CD4-positive, CD25-positive, alpha-beta regulatory T cell (primary cell): ENCODE measurements at regions not wholly inside any gene's neighbourhood (a gene's known extent, or its start where the extent isn't known, plus 50 kb on each side); places are given as distances from the start of the nearest gene placed in this dataset.
A peak's percentile ranks its signal among the peaks of the same experiment; 100 is the strongest.

Experiments used
- ATAC-seq, 2 donors: fragments of 150-1000 bp; cut with Tn5 transposase; one replicate each; pipeline ENCODE4 v1.10.0; 2021; ENCODE audit warnings: low read depth in 2 of 2, moderate number of reproducible peaks in 2 of 2, moderate library complexity in 1 of 2
- DNase-seq, 3 donors: peaks; one replicate each; pipeline versions ENCODE4 v3.0.0 to v3.0.0-alpha.2; 2012 to 2022; ENCODE audit warnings: mixed read lengths in 1 of 3
- H3K27ac ChIP-seq: one replicate; pipeline ENCODE4 v1.7.0; 2013; ENCODE audit warnings: mild to moderate bottlenecking, low read length; ENCODE audit not compliant: insufficient read depth, poor library complexity, severe bottlenecking
- H3K27me3 ChIP-seq: one replicate; pipeline ENCODE4 v1.7.0; 2013; ENCODE audit warnings: low read length; ENCODE audit not compliant: control insufficient read depth, insufficient read depth
- H3K36me3 ChIP-seq: one replicate; pipeline ENCODE4 v1.7.0; 2013; ENCODE audit warnings: mild to moderate bottlenecking, low read length, moderate library complexity; ENCODE audit not compliant: control insufficient read depth, insufficient read depth
- H3K4me1 ChIP-seq: 2 replicates; pipeline ENCODE4 v1.7.0; 2013; ENCODE audit warnings: mild to moderate bottlenecking, low read length; ENCODE audit not compliant: insufficient read depth, control insufficient read depth, poor library complexity, severe bottlenecking
- H3K4me3 ChIP-seq: one replicate; pipeline ENCODE4 v1.7.0; 2013; ENCODE audit warnings: low read depth, mild to moderate bottlenecking, low read length, moderate library complexity
- H3K9me3 ChIP-seq, 2 experiments: 1 replicate in 1 of 2; 2 replicates in 1 of 2; pipeline ENCODE4 v1.7.0; 2013; ENCODE audit warnings: low read length in 2 of 2, mild to moderate bottlenecking in 1 of 2, moderate library complexity in 1 of 2; ENCODE audit not compliant: control insufficient read depth in 2 of 2
- H3K27ac Mint-ChIP-seq, 3 donors: one replicate each; pipeline ENCODE4 v1.8.0; 2020 to 2022; ENCODE audit warnings: mild to moderate bottlenecking in 3 of 3, mixed read lengths in 3 of 3, moderate library complexity in 2 of 3
- H3K27me3 Mint-ChIP-seq: one replicate; pipeline ENCODE4 v1.8.0; 2022; ENCODE audit warnings: mild to moderate bottlenecking, mixed read lengths
- H3K36me3 Mint-ChIP-seq: one replicate; pipeline ENCODE4 v1.8.0; 2020; ENCODE audit warnings: mixed read lengths
- H3K4me1 Mint-ChIP-seq, 4 donors: one replicate each; pipeline ENCODE4 v1.8.0; 2020 to 2022; ENCODE audit warnings: mixed read lengths in 4 of 4, mild to moderate bottlenecking in 1 of 4
- H3K4me3 Mint-ChIP-seq, 4 donors: one replicate each; pipeline ENCODE4 v1.8.0; 2020 to 2022; ENCODE audit warnings: mild to moderate bottlenecking in 4 of 4, mixed read lengths in 4 of 4, moderate library complexity in 3 of 4
- H3K9me3 Mint-ChIP-seq, 7 donors: one replicate each; pipeline ENCODE4 v1.8.0; 2020 to 2022; ENCODE audit warnings: mixed read lengths in 7 of 7, mild to moderate bottlenecking in 3 of 7, moderate library complexity in 2 of 7

DNA sequence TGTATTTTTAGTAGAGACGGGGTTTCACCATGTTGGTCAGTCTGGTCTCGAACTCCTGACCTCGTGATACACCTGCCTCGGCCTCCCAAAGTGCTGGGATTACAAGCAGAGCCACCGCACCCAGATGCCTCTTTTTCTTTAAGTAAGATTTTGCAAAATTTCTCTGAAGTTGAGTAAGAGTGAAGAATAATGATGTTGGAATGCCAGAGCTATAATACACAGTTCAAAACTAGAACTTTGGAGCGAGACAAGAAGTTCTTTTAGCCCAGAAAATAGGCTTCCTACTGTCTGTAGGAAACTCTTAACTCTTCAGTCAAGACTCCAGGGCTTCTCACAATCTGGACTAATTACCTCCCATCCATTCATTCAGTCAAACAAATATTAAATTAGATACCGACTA lies 51.4 kb downstream of the MARCHF4 start:
- no peak overlapping the region for H3K27ac ChIP-seq
- Mint-ChIP-seq H3K36me3 (no peaks in the 10 kb centered on the region), H3K27me3 (peaks cover 19% of the 10 kb centered on the region), H3K4me1 (peaks cover 0 to 1% (median 0%) of the 10 kb centered on the region in 4 donors), H3K9me3 (peaks cover 0 to 3% (median 0%) of the 10 kb centered on the region in 7 donors), H3K4me3 (no peak overlapping the region), H3K27ac (no peak overlapping the region)
- H3K4me3 ChIP-seq: no peak overlapping the region
- no peaks in the 10 kb centered on the region for H3K36me3 ChIP-seq
- ATAC-seq (no peak), DNase-seq (no peak)
- no peaks in the 10 kb centered on the region for H3K4me1 ChIP-seq
- H3K27me3 ChIP-seq: no peaks in the 10 kb centered on the region
- H3K9me3 ChIP-seq: no peaks in the 10 kb centered on the region

DNA sequence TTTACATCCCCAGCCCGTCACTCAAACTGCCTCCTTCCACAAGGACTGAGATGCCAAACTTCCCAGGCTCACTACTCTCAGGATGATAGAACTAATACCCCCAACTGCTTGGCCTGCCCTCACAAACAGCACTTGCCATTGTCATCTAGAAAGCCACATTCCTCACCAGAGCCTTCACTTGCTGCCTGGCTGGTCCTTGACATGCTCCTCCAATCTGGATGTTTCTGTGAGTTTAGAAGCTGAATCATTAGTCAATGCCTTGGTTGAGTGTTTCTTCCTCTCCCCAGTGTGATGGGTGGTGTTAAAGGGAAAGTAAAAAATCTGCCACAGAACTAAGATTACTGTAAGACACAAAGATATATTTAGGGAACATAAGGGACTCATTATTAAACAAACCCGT lies 52.5 kb downstream of the MARCHF4 start:
- H3K4me1 Mint-ChIP-seq: peaks cover 0 to 1% (median 0%) of the 10 kb centered on the region in 4 donors
- H3K27ac Mint-ChIP-seq: no peak overlapping the region
- H3K27me3 Mint-ChIP-seq: peaks cover 21% of the 10 kb centered on the region
- ATAC-seq (no peak), DNase-seq (no peak)
- no peak overlapping the region for H3K27ac ChIP-seq
- no peaks in the 10 kb centered on the region for H3K27me3 ChIP-seq
- no peak overlapping the region for H3K4me3 Mint-ChIP-seq
- no peaks in the 10 kb centered on the region for H3K36me3 Mint-ChIP-seq
- H3K4me3 ChIP-seq: no peak overlapping the region
- H3K36me3 ChIP-seq: no peaks in the 10 kb centered on the region
- H3K9me3 ChIP-seq: no peaks in the 10 kb centered on the region
- H3K9me3 Mint-ChIP-seq: peaks cover 0 to 3% (median 0%) of the 10 kb centered on the region in 7 donors
- no peaks in the 10 kb centered on the region for H3K4me1 ChIP-seq

DNA sequence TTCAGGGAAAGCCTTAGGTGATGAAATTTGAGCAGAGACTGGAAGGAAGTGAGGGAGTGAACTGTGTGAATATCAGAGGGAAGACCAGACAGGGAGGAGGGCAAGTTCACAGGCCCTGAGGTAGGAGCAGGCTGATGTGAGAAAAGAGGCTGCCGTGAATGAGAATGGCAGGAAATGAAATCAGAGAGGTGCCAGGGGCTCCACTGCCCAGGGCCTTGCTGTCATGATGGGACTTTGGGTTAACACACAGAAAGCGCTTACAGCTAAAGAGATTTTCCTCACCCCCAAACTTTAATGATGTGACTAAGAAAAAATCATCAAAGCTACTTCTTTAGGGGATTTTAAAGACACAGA lies 53.8 kb downstream of the MARCHF4 start:
- no peaks in the 10 kb centered on the region for H3K27me3 ChIP-seq
- H3K4me3 ChIP-seq: no peak overlapping the region
- Mint-ChIP-seq H3K27me3 (peaks cover 28% of the 10 kb centered on the region), H3K27ac (no peak overlapping the region), H3K4me1 (peaks cover 0 to 1% (median 0%) of the 10 kb centered on the region in 4 donors), H3K9me3 (peaks cover 0 to 1% (median 0%) of the 10 kb centered on the region in 7 donors), H3K36me3 (no peaks in the 10 kb centered on the region), H3K4me3 (no peak overlapping the region)
- H3K9me3 ChIP-seq: no peaks in the 10 kb centered on the region
- ATAC-seq (no peak), DNase-seq (peak in 1 of 3 donors; percentile 8)
- H3K4me1 ChIP-seq: no peaks in the 10 kb centered on the region
- H3K27ac ChIP-seq: no peak overlapping the region
- H3K36me3 ChIP-seq: no peaks in the 10 kb centered on the region

DNA sequence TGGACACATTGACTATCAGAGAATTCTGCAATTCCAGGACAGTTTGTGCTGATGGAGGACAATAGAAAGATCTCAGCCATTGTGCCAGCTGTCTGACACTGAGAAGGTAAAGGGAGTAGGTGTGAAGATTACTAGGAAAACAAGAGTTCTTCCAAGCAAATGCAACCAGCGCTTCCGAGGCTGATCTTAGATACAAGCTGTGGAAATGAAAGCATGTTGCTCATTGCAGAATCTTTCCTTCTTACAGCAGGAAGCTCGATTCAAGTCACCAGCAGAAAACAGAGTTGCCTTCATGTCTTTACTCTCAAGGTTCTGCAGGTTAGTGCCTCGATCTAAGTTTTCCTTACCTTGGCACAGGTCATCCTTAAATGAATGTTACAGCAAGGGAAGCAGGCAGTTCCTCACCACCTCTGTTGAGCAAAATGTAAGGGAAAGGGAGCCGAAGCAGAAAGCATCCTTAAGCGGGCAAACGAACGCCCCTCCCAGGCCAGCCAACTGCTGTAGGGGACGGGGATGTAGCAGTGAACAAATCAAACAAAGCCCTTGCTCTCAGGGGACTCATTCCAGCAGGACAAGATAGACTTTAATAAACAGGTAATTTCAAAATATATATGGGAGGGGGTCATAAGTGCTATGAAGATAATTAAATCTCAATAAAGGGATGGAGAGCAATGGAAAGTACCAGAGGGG lies 54.3 kb downstream of the MARCHF4 start:
- H3K4me3 Mint-ChIP-seq: no peak overlapping the region

DNA sequence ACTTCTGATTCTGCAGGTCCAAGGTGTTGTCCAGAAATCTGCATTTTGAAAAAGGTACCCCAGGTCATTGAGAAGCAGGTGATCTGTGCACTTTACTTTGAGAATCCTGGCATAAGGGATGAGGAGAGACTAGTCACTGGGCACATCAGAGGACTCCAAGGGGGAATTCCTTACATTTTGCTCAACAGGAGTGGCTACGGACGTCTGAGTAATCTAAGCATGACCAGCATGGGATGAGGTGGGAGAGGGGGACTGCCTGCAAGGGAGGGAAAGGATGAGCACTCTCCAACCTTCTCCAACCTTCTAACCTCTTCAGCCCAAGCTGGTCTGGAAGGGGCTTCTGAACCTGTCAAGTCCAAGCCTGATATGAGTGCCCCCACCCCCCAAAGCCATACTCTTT lies 55.5 kb downstream of the MARCHF4 start:
- H3K4me3 ChIP-seq: no peak overlapping the region
- H3K9me3 ChIP-seq: no peaks in the 10 kb centered on the region
- peaks cover 0 to 1% (median 0%) of the 10 kb centered on the region in 7 donors for H3K9me3 Mint-ChIP-seq
- DNase-seq: no peak
- H3K27me3 Mint-ChIP-seq: peaks cover 24% of the 10 kb centered on the region
- no peak for ATAC-seq
- no peaks in the 10 kb centered on the region for H3K36me3 Mint-ChIP-seq
- no peaks in the 10 kb centered on the region for H3K36me3 ChIP-seq
- H3K27ac Mint-ChIP-seq: no peak overlapping the region
- no peak overlapping the region for H3K4me3 Mint-ChIP-seq
- no peaks in the 10 kb centered on the region for H3K4me1 ChIP-seq
- peaks cover 0 to 1% (median 0%) of the 10 kb centered on the region in 4 donors for H3K4me1 Mint-ChIP-seq
- H3K27ac ChIP-seq: no peak overlapping the region
- H3K27me3 ChIP-seq: no peaks in the 10 kb centered on the region

More for the DNA sequence above, 54.3 kb downstream of the MARCHF4 start:
- H3K4me1 ChIP-seq: no peaks in the 10 kb centered on the region
- no peaks in the 10 kb centered on the region for H3K9me3 ChIP-seq
- no peak overlapping the region for H3K4me3 ChIP-seq
- no peak overlapping the region for H3K27ac Mint-ChIP-seq
- DNase-seq (peak in 1 of 3 donors; percentile 27), ATAC-seq (no peak)
- peaks cover 0 to 1% (median 0%) of the 10 kb centered on the region in 4 donors for H3K4me1 Mint-ChIP-seq
- H3K36me3 ChIP-seq: no peaks in the 10 kb centered on the region
- H3K27me3 Mint-ChIP-seq: peaks cover 25% of the 10 kb centered on the region
- no peaks in the 10 kb centered on the region for H3K36me3 Mint-ChIP-seq
- no peaks in the 10 kb centered on the region for H3K27me3 ChIP-seq
- peaks cover 0 to 1% (median 0%) of the 10 kb centered on the region in 7 donors for H3K9me3 Mint-ChIP-seq
- no peak overlapping the region for H3K27ac ChIP-seq

DNA sequence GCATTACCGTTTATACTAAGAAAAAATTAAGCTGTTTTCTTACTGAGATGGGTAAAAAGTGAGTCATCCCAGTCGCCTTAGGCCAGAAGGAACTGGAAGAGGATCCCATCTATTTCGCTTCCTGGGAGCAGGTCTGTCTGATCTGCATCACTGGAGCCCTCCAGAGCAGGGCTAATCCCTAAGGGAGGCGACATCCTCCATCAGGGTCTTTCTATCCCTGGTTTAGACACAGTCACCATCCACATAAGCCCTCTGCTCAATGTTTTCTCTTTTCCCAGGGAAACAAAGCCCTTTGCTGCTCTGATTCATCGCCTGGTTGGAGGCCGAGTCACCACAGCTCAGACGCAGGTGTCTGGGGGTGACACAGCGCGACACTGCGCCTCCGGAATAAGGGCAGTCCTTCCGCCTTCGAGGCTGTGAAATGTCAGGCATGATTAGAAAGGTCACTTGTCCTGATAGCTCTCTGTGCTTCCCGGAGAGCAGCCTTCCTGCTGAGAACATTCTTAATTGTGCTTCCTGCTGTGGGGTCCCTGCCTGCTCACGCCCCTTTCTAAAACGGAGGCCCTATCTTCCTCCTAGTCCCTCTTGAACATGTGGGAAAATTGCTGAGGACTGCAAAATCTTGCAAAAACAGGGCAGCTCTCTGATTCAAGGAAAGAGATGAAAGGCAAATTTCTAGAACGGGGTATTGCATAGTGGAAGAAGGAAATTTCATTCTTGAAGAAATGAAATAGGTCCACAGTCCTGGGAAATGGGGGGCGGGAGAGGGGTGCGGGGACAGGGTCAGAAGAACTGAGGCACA lies 56.3 kb downstream of the MARCHF4 start:
- H3K36me3 ChIP-seq: no peaks in the 10 kb centered on the region
- H3K9me3 ChIP-seq: no peaks in the 10 kb centered on the region
- Mint-ChIP-seq H3K27me3 (peaks cover 24% of the 10 kb centered on the region), H3K4me1 (peaks cover 0 to 1% (median 0%) of the 10 kb centered on the region in 4 donors), H3K9me3 (no peaks in the 10 kb centered on the region), H3K4me3 (no peak overlapping the region), H3K27ac (no peak overlapping the region), H3K36me3 (no peaks in the 10 kb centered on the region)
- no peaks in the 10 kb centered on the region for H3K4me1 ChIP-seq
- DNase-seq: no peak
- H3K27me3 ChIP-seq: no peaks in the 10 kb centered on the region
- H3K27ac ChIP-seq: no peak overlapping the region
- no peak for ATAC-seq
- H3K4me3 ChIP-seq: no peak overlapping the region

DNA sequence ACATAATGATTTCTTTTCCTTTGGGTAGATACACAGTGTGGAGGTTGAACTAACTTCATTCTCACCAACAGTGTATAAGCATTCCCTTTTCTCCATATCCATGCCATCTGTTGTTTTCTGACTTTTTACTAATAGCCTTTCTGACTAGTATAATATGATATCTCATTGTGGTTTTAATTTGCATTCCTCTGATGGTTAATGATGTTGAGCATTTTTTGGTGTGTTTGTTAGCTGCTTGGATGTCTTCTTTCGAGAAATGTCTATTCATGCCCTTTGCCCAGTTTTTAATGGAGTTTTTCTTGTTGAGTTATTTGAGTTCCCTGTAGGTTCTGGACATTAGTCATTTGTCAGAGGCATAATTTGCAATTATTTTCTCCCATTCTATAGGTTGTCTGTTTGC lies 59.8 kb downstream of the MARCHF4 start:
- Histone ChIP-seq H3K27me3 (no peaks in the 10 kb centered on the region), H3K4me1 (no peaks in the 10 kb centered on the region), H3K27ac (no peak overlapping the region), H3K9me3 (no peaks in the 10 kb centered on the region), H3K4me3 (no peak overlapping the region), H3K36me3 (no peaks in the 10 kb centered on the region)
- ATAC-seq (no peak), DNase-seq (no peak)
- Mint-ChIP-seq H3K36me3 (no peaks in the 10 kb centered on the region), H3K27me3 (peaks cover 38% of the 10 kb centered on the region), H3K9me3 (no peaks in the 10 kb centered on the region), H3K27ac (no peak overlapping the region), H3K4me1 (no peaks in the 10 kb centered on the region), H3K4me3 (no peak overlapping the region)
